HepG2 (cell line): ENCODE measurements at regions not wholly inside any gene's neighbourhood (a gene's known extent, or its start where the extent isn't known, plus 50 kb on each side); places are given as distances from the start of the nearest gene placed in this dataset.

Experiments used
- ATAC-seq: fragments of 200-7000 bp; cut with Tn5 transposase; 3 replicates; pipeline ENCODE4 v1.9.1; 2020; ENCODE audit warnings: mild to moderate bottlenecking, moderate library complexity
- BruUV-seq: library from RNA; stranded (reverse); fragments of 400-500 nt; replicated peaks from 2 replicates; lab custom pipeline; 2021; lab: Mats Ljungman, UMichigan
- CTCF ChIA-PET: fragments of 300-600 bp; formaldehyde crosslinking; extraction: SDS; loops from one replicate; lab custom pipeline; 2021; ENCODE audit warnings: low total read pairs, inconsistent platforms, low intra/inter-chr PET ratio; lab: Yijun Ruan, JAX
- POLR2A ChIA-PET: fragments of 350-600 bp; sonication (Branson Sonifier 250); formaldehyde crosslinking; loops from one replicate; lab custom pipeline; 2020; ENCODE audit warnings: antibody characterized with exemption, inconsistent platforms; lab: Yijun Ruan, JAX
- DNase-seq: peaks from one replicate; pipeline ENCODE4 v3.0.0-alpha.2; 2015; ENCODE audit warnings: low spot score
- FAIRE-seq: peaks from 3 replicates; lab custom pipeline; 2011; peaks lifted over from hg19 to GRCh38; lab: Jason Lieb, UNC
- H2AFZ ChIP-seq: one replicate; pipeline ENCODE4 v1.6.1; 2011; ENCODE audit warnings: low read length, inconsistent platforms
- H3K27ac ChIP-seq: fragments of 300-600 bp; 3 replicates; pipeline ENCODE4 v1.8.0; 2011; ENCODE audit warnings: mixed run types, mild to moderate bottlenecking, mixed read lengths, low read length, inconsistent platforms; ENCODE audit not compliant: insufficient read depth; ENCODE audit errors: extremely low read length
- H3K27me3 ChIP-seq, 2 experiments: fragments of 200-600 bp in 1 of 2; 2 replicates in 1 of 2; 3 replicates in 1 of 2; pipeline versions ENCODE4 v1.6.0 to v1.8.0; 2011; ENCODE audit warnings: low read length in 2 of 2, mild to moderate bottlenecking in 2 of 2, moderate library complexity in 2 of 2, inconsistent platforms in 1 of 2; ENCODE audit not compliant: insufficient read depth in 2 of 2, control insufficient read depth in 1 of 2
- H3K36me3 ChIP-seq, 2 experiments: fragments of 200-600 bp in 1 of 2; replicated peaks in 1 of 2; 2 replicates in 1 of 2; 3 replicates in 1 of 2; pipeline versions ENCODE4 v1.5.1 to v1.8.0; 2011; ENCODE audit warnings: low read length in 2 of 2, inconsistent platforms in 1 of 2; ENCODE audit not compliant: insufficient read depth in 2 of 2, control insufficient read depth in 1 of 2
- H3K4me1 ChIP-seq: 2 replicates; pipeline ENCODE4 v1.5.1; 2012; ENCODE audit warnings: low read length, inconsistent platforms; ENCODE audit not compliant: insufficient read depth
- H3K4me2 ChIP-seq: 2 replicates; pipeline ENCODE4 v1.6.0; 2011; ENCODE audit warnings: low read depth, low read length, inconsistent platforms
- H3K4me3 ChIP-seq, 3 experiments: fragments of 200-600 bp in 1 of 3; sonication (generic), shearing (Covaris generic) in 1 of 3; replicated peaks in 1 of 3; 2 replicates each; pipeline ENCODE4 v1.5.1; 2011 to 2016; ENCODE audit warnings: low read length in 3 of 3, inconsistent platforms in 2 of 3, low read depth in 2 of 3, mild to moderate bottlenecking in 2 of 3, control low read depth in 1 of 3, mixed read lengths in 1 of 3; ENCODE audit not compliant: insufficient read depth in 1 of 3
- H3K79me2 ChIP-seq: one replicate; pipeline ENCODE4 v1.6.1; 2011; ENCODE audit warnings: low read length, inconsistent platforms; ENCODE audit not compliant: insufficient read depth
- H3K9ac ChIP-seq: 2 replicates; pipeline ENCODE4 v1.6.0; 2011; ENCODE audit warnings: mild to moderate bottlenecking, low read depth, low read length, inconsistent platforms; ENCODE audit not compliant: insufficient read depth
- H3K9me3 ChIP-seq: 2 replicates; pipeline ENCODE4 v1.5.1; 2012; ENCODE audit warnings: mild to moderate bottlenecking, low read length
- H4K20me1 ChIP-seq: 2 replicates; pipeline ENCODE4 v1.6.0; 2011; ENCODE audit warnings: inconsistent platforms, mild to moderate bottlenecking, low read length, moderate library complexity; ENCODE audit not compliant: insufficient read depth
- GRHL1 ChIP-seq: sonication (generic); formaldehyde crosslinking; conservative IDR thresholded peaks from 2 replicates; pipeline ENCODE4 v1.8.0; 2022; ENCODE audit warnings: missing genetic modification reagents
- IRX3 ChIP-seq: sonication (generic); formaldehyde crosslinking; IDR thresholded peaks from 2 replicates; pipeline ENCODE4 v1.8.1; 2023; ENCODE audit warnings: mild to moderate bottlenecking, low read depth, missing genetic modification reagents, borderline replicate concordance
- ISX ChIP-seq: sonication (generic); formaldehyde crosslinking; conservative IDR thresholded peaks from 2 replicates; pipeline ENCODE4 v1.5.0; 2020; ENCODE audit warnings: missing genetic modification reagents
- KDM4B ChIP-seq: sonication (generic); formaldehyde crosslinking; IDR thresholded peaks from 2 replicates; pipeline ENCODE4 v1.4.0; 2020; ENCODE audit warnings: missing genetic modification reagents
- PITX1 ChIP-seq: sonication (generic); formaldehyde crosslinking; IDR thresholded peaks from 2 replicates; pipeline ENCODE4 v1.5.1; 2020; ENCODE audit warnings: mild to moderate bottlenecking, missing genetic modification reagents
- PTBP1 ChIP-seq: fragments of 200-400 bp; formaldehyde crosslinking; IDR thresholded peaks from 2 replicates; pipeline ENCODE4 v1.6.1; 2018; ENCODE audit warnings: low read length, low read depth; ENCODE audit not compliant: poor library complexity, severe bottlenecking
- TGIF2 ChIP-seq: IDR thresholded peaks from 2 replicates; pipeline ENCODE4 v1.6.1; 2016; ENCODE audit warnings: control low read depth, missing compliant biosample characterization
- U2AF1 ChIP-seq: fragments of 200-400 bp; formaldehyde crosslinking; optimal IDR thresholded peaks from 2 replicates; pipeline ENCODE3; 2017; ENCODE audit warnings: mild to moderate bottlenecking, low read depth, low read length
- UBTF ChIP-seq: sonication (generic); formaldehyde crosslinking; IDR thresholded peaks from 2 replicates; pipeline ENCODE4 v1.4.0; 2020; ENCODE audit warnings: mild to moderate bottlenecking, missing genetic modification reagents
- WIZ ChIP-seq: sonication (generic); formaldehyde crosslinking; IDR thresholded peaks from 2 replicates; pipeline ENCODE4 v1.5.1; 2020; ENCODE audit warnings: mild to moderate bottlenecking, missing genetic modification reagents
- ZFP36L1 ChIP-seq: sonication (generic); formaldehyde crosslinking; IDR thresholded peaks from 2 replicates; pipeline ENCODE4 v1.8.0; 2022; ENCODE audit warnings: mild to moderate bottlenecking, missing genetic modification reagents, moderate library complexity
- ZNF17 ChIP-seq: sonication (generic); formaldehyde crosslinking; IDR thresholded peaks from 2 replicates; pipeline ENCODE4 v1.5.0; 2020; ENCODE audit warnings: mild to moderate bottlenecking, missing genetic modification reagents
- ZNF292 ChIP-seq: sonication (generic); formaldehyde crosslinking; IDR thresholded peaks from 2 replicates; pipeline ENCODE4 v1.8.1; 2022; ENCODE audit warnings: mild to moderate bottlenecking, low read depth, missing genetic modification reagents, borderline replicate concordance
- ZNF510 ChIP-seq: sonication (generic); formaldehyde crosslinking; IDR thresholded peaks from 2 replicates; pipeline ENCODE4 v1.4.0; 2020; ENCODE audit warnings: low read depth, mild to moderate bottlenecking, missing genetic modification reagents
- ZNF691 ChIP-seq: sonication (generic); formaldehyde crosslinking; IDR thresholded peaks from 2 replicates; pipeline ENCODE4 v1.4.0; 2020; ENCODE audit warnings: missing genetic modification reagents, low read depth, mild to moderate bottlenecking, borderline replicate concordance
- ZUFSP ChIP-seq: sonication (generic); formaldehyde crosslinking; IDR thresholded peaks from 2 replicates; pipeline ENCODE4 v1.9.0; 2021; ENCODE audit warnings: missing genetic modification reagents, mild to moderate bottlenecking, borderline replicate concordance
- WGBS: methylation state at CpG from one replicate; pipeline ENCODE4 v1.1.6; 2017; ENCODE audit warnings: low lambda C conversion rate; 5-methylcytosine and 5-hydroxymethylcytosine counted together
- in situ Hi-C: cut with HindIII; loops from 2 replicates; pipeline ENCODE4 v1.10.0; 2017; ENCODE audit warnings: low pct_unique_long_range_greater_than_20kb; ENCODE audit not compliant: extremely low pct_ligation_motif_present
- intact Hi-C: fragments of 100-400 bp; cut with micrococcal nuclease; formaldehyde crosslinking; loops from one replicate; pipeline ENCODE4 v1.10.0; 2022; ENCODE audit not compliant: unreplicated experiment

GRCh38 chr7:8985255-8985654, 551.8 kb downstream of the NXPH1 start:
- H3K4me2 ChIP-seq, result no peak overlapping the region
- no peak for FAIRE-seq
- H2AFZ ChIP-seq, result no peak overlapping the region
- intact Hi-C loops, result no loop called here
- H4K20me1 ChIP-seq, result no peaks in the 10 kb centered on the region
- no peak for TF ChIP-seq TGIF2 (CRISPR knock-in tag)
- no peak for TF ChIP-seq ZNF292
- TF ChIP-seq ZNF17, result no peak
- no peak for TF ChIP-seq ZNF691 (CRISPR knock-in tag)
- no peak for TF ChIP-seq IRX3
- TF ChIP-seq ZFP36L1, result no peak
- TF ChIP-seq ISX (CRISPR knock-in tag), result no peak
- no peak for TF ChIP-seq WIZ
- no peak for TF ChIP-seq ZUFSP (CRISPR knock-in tag)
- TF ChIP-seq KDM4B (CRISPR knock-in tag), result no peak
- TF ChIP-seq PITX1, result no peak
- no peak for TF ChIP-seq PTBP1
- TF ChIP-seq U2AF1, result no peak
- no peak for TF ChIP-seq ZNF510 (CRISPR knock-in tag)
- no peak for TF ChIP-seq GRHL1 (CRISPR knock-in tag)
- no peak for TF ChIP-seq UBTF
- TF ChIP-seq, all 625 proteins: peak for 0
- Histone ChIP-seq H3K27me3 (no peaks in the 10 kb centered on the region), H3K4me1 (no peaks in the 10 kb centered on the region), H3K27ac (no peak overlapping the region), H3K79me2 (no peaks in the 10 kb centered on the region), H3K36me3 (no peaks in the 10 kb centered on the region), H3K9me3 (peaks cover 38% of the 10 kb centered on the region), H3K9ac (no peak overlapping the region), H3K4me3 (no peak overlapping the region)
- POLR2A ChIA-PET, result no interaction called here
- ATAC-seq, result no peak
- no TSS peak for BruUV-seq
- in situ Hi-C loops, result no loop called here
- CTCF ChIA-PET, result no interaction called here
- no peak for DNase-seq
- 21% methylated on average over 3 of the region's 3 CpGs for WGBS
